ACC112 (cell line): ENCODE measurements at regions not wholly inside any gene's neighbourhood (a gene's known extent, or its start where the extent isn't known, plus 50 kb on each side); places are given as distances from the start of the nearest gene placed in this dataset.

Experiments
- H2AFZ ChIP-seq: fragments of 200-600 bp; sonication (generic); one replicate; pipeline ENCODE4 v1.6.0; 2017; ENCODE audit warnings: antibody characterized with exemption, low read length; ENCODE audit not compliant: unreplicated experiment
- H3K27ac ChIP-seq: fragments of 200-600 bp; sonication (generic); 2 replicates; pipeline ENCODE4 v1.5.1; 2014; ENCODE audit warnings: low read depth, mild to moderate bottlenecking, antibody characterized with exemption, low read length, moderate library complexity
- H3K27me3 ChIP-seq: fragments of 200-600 bp; sonication (generic); 2 replicates; pipeline ENCODE4 v1.6.1; 2014; ENCODE audit warnings: mild to moderate bottlenecking, antibody characterized with exemption, low read length, moderate library complexity, mixed read lengths; ENCODE audit not compliant: insufficient read depth
- H3K36me3 ChIP-seq: fragments of 200-600 bp; sonication (generic); 2 replicates; pipeline ENCODE4 v1.6.1; 2016; ENCODE audit warnings: mild to moderate bottlenecking, antibody characterized with exemption, low read length, moderate library complexity, mixed read lengths; ENCODE audit not compliant: insufficient read depth
- H3K4me1 ChIP-seq: fragments of 200-600 bp; sonication (generic); one replicate; pipeline ENCODE4 v1.6.1; 2016; ENCODE audit warnings: low read length, mixed read lengths; ENCODE audit not compliant: insufficient read depth, unreplicated experiment, control insufficient read depth
- H3K4me3 ChIP-seq: fragments of 200-600 bp; sonication (generic); 2 replicates; pipeline ENCODE4 v1.5.1; 2014; ENCODE audit warnings: mild to moderate bottlenecking, low read depth, low read length
- H3K79me2 ChIP-seq: fragments of 200-600 bp; sonication (generic); one replicate; pipeline ENCODE4 v1.6.0; 2016; ENCODE audit warnings: low read length; ENCODE audit not compliant: control insufficient read depth, unreplicated experiment, insufficient read depth

DNA sequence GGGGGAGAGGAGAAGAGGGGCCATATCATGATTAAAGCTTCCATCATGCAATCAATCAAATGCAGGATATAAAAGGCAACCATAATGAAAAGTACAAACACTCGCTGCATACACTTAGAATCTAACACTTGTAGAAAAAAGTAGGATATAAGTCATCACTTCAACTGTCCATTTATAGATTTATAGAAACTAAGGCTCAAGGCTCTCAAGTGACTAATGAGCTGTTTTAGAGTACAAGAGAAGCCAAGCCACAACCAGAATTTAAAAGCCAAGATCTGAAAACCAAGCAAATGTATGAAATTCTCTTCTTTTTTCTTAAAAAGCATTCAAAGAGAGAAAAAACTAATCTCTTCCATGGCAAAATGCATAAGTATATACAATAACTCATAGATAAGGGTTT lies 160.2 kb upstream of the BLID start:
- Histone ChIP-seq H3K27ac (no peak overlapping the region), H2AFZ (no peak overlapping the region), H3K4me3 (no peak overlapping the region), H3K36me3 (no peaks in the 10 kb centered on the region), H3K79me2 (no peaks in the 10 kb centered on the region), H3K4me1 (no peaks in the 10 kb centered on the region), H3K27me3 (no peaks in the 10 kb centered on the region)

DNA sequence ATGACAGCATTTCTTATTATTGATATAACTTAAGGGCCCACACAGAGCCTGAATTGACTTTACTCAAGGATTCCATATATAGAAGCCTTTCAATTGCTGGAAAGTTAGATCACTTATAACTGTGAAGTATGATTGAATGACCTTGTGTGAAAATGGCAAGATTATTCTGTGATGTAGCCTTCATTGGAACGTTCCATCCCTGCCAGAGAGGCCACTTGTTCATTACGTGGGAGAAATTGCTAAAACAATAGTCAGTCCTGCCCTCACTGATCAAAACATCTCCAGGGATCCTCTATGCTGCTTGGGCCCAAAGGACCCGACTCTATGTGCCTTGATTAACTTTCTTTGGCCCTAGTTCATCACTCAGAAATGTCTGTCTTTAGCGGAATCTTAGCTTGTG lies 159.5 kb upstream of the BLID start:
- Histone ChIP-seq H3K4me3 (no peak overlapping the region), H3K36me3 (no peaks in the 10 kb centered on the region), H2AFZ (no peak overlapping the region), H3K27ac (no peak overlapping the region), H3K79me2 (no peaks in the 10 kb centered on the region), H3K4me1 (no peaks in the 10 kb centered on the region), H3K27me3 (no peaks in the 10 kb centered on the region)

DNA sequence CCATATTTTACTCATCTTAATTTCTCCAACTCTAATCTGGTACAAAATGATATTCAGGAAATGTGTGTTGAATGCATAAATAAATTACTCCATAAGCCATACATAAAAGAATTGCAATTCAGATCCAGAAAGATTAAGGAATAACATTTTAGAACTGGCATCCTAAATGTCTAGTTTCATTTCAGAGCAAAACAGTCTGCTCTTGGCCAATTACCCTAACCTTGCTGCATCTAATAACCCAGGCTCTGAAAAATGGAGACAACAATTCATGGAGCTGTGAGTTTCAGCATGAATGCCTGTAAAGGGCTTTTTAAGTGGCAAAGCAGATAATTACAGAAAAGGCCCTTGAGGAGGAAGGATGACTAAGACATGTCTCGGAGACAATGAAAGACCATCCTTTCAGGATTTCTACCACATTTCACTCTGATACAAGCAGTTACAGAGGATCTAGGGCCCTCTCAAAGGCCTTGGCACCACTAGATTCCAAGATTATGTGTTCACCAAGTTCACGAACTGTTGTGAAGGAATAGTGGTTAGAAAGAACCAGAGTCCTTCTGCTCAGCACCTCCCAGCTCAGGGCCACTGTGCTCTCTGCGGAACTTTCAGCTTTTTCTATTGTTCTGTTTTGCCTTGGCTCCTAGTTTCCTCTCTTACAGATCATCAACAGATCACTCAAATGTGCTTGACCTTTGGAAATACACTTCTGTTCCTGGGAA lies 157.6 kb upstream of the BLID start:
- Histone ChIP-seq H2AFZ (no peak overlapping the region), H3K4me3 (no peak overlapping the region), H3K4me1 (no peaks in the 10 kb centered on the region), H3K79me2 (no peaks in the 10 kb centered on the region), H3K36me3 (no peaks in the 10 kb centered on the region), H3K27ac (no peak overlapping the region), H3K27me3 (no peaks in the 10 kb centered on the region)

DNA sequence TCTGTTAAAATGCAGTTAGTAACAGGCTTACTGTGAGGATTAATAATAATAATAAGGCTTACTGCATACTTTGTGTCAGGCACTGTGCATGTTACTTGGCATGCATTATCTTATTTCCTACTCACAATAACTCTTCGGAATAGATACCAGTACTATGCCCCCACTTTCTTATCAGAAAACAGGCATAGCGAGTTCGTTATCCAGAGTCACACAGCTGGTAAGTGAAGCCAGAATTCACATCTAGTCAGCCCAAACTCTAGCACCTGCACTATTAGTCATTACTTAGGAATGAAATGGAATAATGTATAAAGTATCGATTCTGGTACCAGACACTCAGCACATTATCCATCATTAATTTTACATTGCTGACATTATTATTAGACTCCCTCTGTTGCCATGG lies 155.7 kb upstream of the BLID start:
- Histone ChIP-seq H3K4me1 (no peaks in the 10 kb centered on the region), H2AFZ (no peak overlapping the region), H3K4me3 (no peak overlapping the region), H3K27me3 (no peaks in the 10 kb centered on the region), H3K36me3 (no peaks in the 10 kb centered on the region), H3K27ac (no peak overlapping the region), H3K79me2 (no peaks in the 10 kb centered on the region)

DNA sequence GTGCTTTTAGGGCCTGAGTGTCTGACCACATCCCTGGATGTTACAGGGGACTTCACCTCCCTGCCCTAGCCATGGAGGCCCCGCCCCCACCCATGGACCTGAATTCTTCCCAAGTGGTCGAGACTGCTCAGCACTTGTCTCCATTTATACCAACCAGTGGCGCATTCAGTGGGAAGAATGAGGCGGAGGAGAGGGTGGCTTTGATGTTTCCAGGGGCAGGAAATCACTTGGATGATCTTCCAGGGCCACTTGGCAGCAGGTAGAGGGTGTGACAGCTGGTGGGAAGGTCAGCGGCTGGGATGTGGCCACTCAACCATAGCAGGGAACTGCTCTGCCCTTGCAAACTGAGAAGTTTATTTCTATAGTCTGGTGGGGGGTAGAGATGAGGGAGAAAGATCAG lies 155.1 kb upstream of the BLID start:
- Histone ChIP-seq H3K4me1 (no peaks in the 10 kb centered on the region), H3K36me3 (no peaks in the 10 kb centered on the region), H3K27me3 (no peaks in the 10 kb centered on the region), H3K4me3 (no peak overlapping the region), H2AFZ (no peak overlapping the region), H3K27ac (no peak overlapping the region), H3K79me2 (no peaks in the 10 kb centered on the region)

DNA sequence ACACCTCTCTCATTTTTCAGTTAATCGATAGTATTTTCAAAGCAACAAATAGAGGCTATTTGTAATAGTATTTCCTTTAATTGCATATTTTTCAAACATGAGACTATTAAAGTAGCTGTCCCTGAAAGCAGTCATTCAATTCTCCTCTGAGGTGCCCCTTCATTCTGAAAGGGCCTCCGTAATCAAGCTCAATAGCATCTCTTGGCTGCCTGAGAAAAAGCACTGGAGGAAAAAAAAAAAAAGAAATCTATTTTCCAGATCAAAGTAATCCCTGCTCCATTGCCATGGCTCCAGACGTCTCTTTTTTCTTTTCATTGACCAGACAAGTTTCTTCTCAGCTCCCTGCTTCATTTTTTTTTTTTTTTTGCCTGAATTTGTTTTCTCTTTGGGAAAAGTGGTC lies 154.5 kb upstream of the BLID start:
- Histone ChIP-seq H3K4me3 (no peak overlapping the region), H3K79me2 (no peaks in the 10 kb centered on the region), H3K36me3 (no peaks in the 10 kb centered on the region), H3K27ac (no peak overlapping the region), H3K4me1 (no peaks in the 10 kb centered on the region), H3K27me3 (no peaks in the 10 kb centered on the region), H2AFZ (no peak overlapping the region)

DNA sequence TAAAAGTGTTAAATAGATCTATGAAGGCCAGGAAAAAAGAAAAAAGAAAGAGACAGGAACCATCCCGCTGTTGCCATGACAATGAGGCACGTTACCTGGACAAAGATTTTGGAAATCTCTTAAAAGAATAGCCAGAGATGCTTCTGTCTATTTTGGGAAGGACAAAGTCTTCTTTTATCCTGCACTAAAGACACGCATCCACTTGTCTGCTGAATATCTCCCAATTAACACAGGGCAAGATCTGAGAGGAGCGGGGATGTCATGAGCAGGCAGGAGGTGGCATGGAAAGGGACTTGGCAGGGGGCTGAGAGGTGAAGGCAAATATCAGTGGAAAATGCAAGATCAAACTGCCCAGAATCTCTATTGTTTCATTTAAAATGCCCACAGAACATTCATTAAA lies 153.8 kb upstream of the BLID start:
- Histone ChIP-seq H3K36me3 (no peaks in the 10 kb centered on the region), H3K27ac (no peak overlapping the region), H3K79me2 (no peaks in the 10 kb centered on the region), H3K27me3 (no peaks in the 10 kb centered on the region), H3K4me1 (no peaks in the 10 kb centered on the region), H3K4me3 (no peak overlapping the region), H2AFZ (no peak overlapping the region)

DNA sequence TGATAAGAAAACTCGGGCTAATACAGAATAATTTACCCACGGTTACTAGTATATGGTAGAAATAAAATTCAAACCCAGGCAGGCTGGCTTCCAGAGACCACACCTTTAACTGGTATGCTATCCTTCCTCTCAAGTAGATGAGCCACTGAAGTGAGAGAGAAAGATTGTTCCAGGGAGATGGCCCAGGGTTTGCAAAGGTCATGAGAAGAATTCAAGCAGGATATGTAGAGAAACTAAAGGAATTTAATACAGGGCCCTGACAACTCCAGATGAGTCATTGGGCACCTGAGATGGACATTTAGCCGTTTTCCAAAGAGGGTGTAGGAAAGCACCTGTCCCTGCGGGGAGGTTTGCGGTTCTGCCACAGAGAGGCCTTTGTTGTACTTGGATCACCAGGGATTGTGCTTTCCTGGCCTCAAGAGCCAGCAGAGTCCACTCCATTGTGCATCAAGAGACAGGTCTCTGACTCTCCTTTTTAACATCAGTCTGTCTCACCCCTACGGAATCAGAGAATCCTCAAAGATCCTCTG lies 152.7 kb upstream of the BLID start:
- no peak overlapping the region for H3K4me3 ChIP-seq
- H3K27me3 ChIP-seq = no peaks in the 10 kb centered on the region
- no peaks in the 10 kb centered on the region for H3K36me3 ChIP-seq
- no peak overlapping the region for H3K27ac ChIP-seq
- no peaks in the 10 kb centered on the region for H3K4me1 ChIP-seq
- H3K79me2 ChIP-seq = no peaks in the 10 kb centered on the region
- no peak overlapping the region for H2AFZ ChIP-seq

DNA sequence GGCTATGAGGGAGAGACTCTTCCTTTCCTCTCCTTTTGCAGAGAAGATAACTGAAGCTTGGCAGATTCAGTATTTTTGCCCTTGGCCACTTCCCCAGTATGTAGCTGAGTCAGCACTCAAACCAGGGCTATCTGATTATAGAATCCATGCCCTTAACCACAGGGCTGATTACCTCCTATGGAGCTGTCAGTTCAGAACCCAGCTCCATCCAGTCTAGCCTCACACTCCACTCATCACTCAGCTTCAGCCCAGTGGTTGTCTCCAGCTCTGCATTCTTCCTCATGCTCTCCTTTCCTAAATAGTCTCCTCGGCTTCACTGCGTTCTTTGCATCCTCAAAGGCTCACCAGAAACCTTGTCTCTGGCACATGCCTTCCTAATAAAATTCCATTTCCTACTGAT lies 151.6 kb upstream of the BLID start:
- Histone ChIP-seq H3K4me3 (no peak overlapping the region), H3K4me1 (no peaks in the 10 kb centered on the region), H3K27me3 (no peaks in the 10 kb centered on the region), H3K27ac (no peak overlapping the region), H2AFZ (no peak overlapping the region), H3K79me2 (no peaks in the 10 kb centered on the region), H3K36me3 (no peaks in the 10 kb centered on the region)

DNA sequence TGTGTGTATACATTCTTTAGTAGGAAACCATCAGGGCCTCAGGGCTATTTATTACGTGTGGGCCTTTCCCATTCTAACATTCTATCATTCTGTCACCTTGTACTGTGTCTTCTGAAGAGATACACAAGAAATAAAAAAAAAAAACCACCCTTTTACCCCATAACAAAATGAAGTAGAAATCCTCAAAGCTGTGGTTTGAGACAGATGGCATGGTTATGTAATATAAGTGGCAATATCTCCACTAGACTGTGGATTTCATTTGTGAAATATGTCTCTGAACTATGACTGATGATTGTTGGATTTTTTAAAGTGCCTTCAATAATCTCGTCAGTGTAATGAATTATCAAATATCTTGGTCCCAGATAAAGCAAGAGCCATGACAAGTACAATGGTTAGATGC lies 150.0 kb upstream of the BLID start:
- H3K36me3 ChIP-seq = no peaks in the 10 kb centered on the region
- no peak overlapping the region for H3K4me3 ChIP-seq
- no peaks in the 10 kb centered on the region for H3K79me2 ChIP-seq
- peaks cover 4% of the 10 kb centered on the region for H3K4me1 ChIP-seq
- no peak overlapping the region for H2AFZ ChIP-seq
- H3K27ac ChIP-seq = no peak overlapping the region
- H3K27me3 ChIP-seq = peaks cover 3% of the 10 kb centered on the region; the same call in 1 of the 2 replicates

DNA sequence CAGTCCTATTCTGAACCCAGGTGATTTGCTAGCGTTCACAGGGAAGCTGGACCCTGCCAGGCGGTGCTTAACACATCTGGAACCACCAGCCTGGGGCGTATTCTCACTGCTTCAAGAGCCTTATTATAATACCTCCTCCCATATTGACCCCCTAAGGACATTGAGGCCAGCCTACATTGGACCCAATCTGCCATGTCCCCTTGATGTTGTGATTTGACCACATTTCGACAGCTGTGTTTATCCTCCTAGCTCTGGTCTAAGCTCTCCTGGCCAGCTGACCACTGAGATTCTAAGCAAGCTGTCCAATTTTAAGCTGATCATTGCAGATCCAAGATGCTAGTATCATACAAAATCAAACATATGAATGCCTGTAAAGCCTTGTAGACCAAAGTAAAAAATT lies 148.1 kb upstream of the BLID start:
- Histone ChIP-seq H3K36me3 (no peaks in the 10 kb centered on the region), H2AFZ (no peak overlapping the region), H3K4me3 (no peak overlapping the region), H3K27me3 (peaks cover 6% of the 10 kb centered on the region; the same call in 1 of the 2 replicates), H3K27ac (no peak overlapping the region), H3K4me1 (peaks cover 4% of the 10 kb centered on the region), H3K79me2 (no peaks in the 10 kb centered on the region)
